OCI-LY3 (cell line): ENCODE measurements at regions not wholly inside any gene's neighbourhood (a gene's known extent, or its start where the extent isn't known, plus 50 kb on each side); places are given as distances from the start of the nearest gene placed in this dataset.

ENCODE experiments used
- CTCF ChIP-seq: fragments of 200-600, 300-600 bp; sonication (generic); IDR thresholded peaks from 2 replicates; pipeline ENCODE4 v1.5.1; 2014; ENCODE audit warnings: antibody characterized with exemption, low read length, low read depth
- EZH2phosphoT487 ChIP-seq: fragments of 200-600 bp; shearing (Covaris generic); IDR thresholded peaks from 2 replicates; pipeline ENCODE4 v1.6.1; 2018; ENCODE audit warnings: antibody characterized with exemption, mixed run types, low read depth

GRCh38 chr10:78599122-78599853, 469.5 kb upstream of the ZMIZ1 start:
- TF ChIP-seq CTCF (peak; percentile 24), EZH2phosphoT487 (no peak)
